GM19351 (cell line): ENCODE measurements at regions not wholly inside any gene's neighbourhood (a gene's known extent, or its start where the extent isn't known, plus 50 kb on each side); places are given as distances from the start of the nearest gene placed in this dataset.
A peak's percentile ranks its signal among the peaks of the same experiment; 100 is the strongest.
"Not testable (repeated sequence)": the region's sequence is repeated elsewhere in the genome, so short reads cannot be mapped to it uniquely, and the experiment has no call there.

Source experiments
- ATAC-seq: cut with Tn5 transposase; IDR thresholded peaks from one replicate; pipeline ENCODE4 v1.9.1; 2021; ENCODE audit warnings: mild to moderate bottlenecking, moderate library complexity; ENCODE audit not compliant: unreplicated experiment

GRCh38 chr13:58472483-58472882, 840.9 kb downstream of the PCDH17 start:
- ATAC-seq: no peak

GRCh38 chr13:58474581-58474980, 843.0 kb downstream of the PCDH17 start:
- no peak for ATAC-seq

- no peak for ATAC-seq
Measured at GRCh38 chr13:58476206-58476918, 844.8 kb downstream of the PCDH17 start.

GRCh38 chr13:58478858-58479257, 847.3 kb downstream of the PCDH17 start:
- ATAC-seq: no peak

GRCh38 chr13:58480061-58480460, 848.5 kb downstream of the PCDH17 start:
- ATAC-seq: no peak

GRCh38 chr13:58488251-58488650, 856.7 kb downstream of the PCDH17 start:
- no peak for ATAC-seq

GRCh38 chr13:58495668-58496067, 864.1 kb downstream of the PCDH17 start:
- ATAC-seq: no peak

- ATAC-seq: no peak
Measured at GRCh38 chr13:58500938-58501337, 869.4 kb downstream of the PCDH17 start.

- not testable (repeated sequence) for ATAC-seq
Measured at GRCh38 chr13:58504202-58504700, 872.7 kb downstream of the PCDH17 start.

- not testable (repeated sequence) for ATAC-seq
Measured at GRCh38 chr13:58505262-58505920, 873.8 kb downstream of the PCDH17 start.

GRCh38 chr13:58528351-58528750, 896.8 kb downstream of the PCDH17 start:
- no peak for ATAC-seq

- no peak for ATAC-seq
Measured at GRCh38 chr13:58531614-58532013, 900.1 kb downstream of the PCDH17 start.

GRCh38 chr13:58542530-58542929, 911.0 kb downstream of the PCDH17 start:
- no peak for ATAC-seq

- ATAC-seq: no peak
Measured at GRCh38 chr13:58547419-58547818, 915.9 kb downstream of the PCDH17 start.

- no peak for ATAC-seq
Measured at GRCh38 chr13:58566176-58566575, 934.6 kb downstream of the PCDH17 start.

GRCh38 chr13:58573743-58574142, 942.2 kb downstream of the PCDH17 start:
- no peak for ATAC-seq

GRCh38 chr13:58574791-58575190, 943.2 kb downstream of the PCDH17 start:
- ATAC-seq: no peak

GRCh38 chr13:58579468-58579867, 947.9 kb downstream of the PCDH17 start:
- ATAC-seq: no peak

- ATAC-seq: no peak
Measured at GRCh38 chr13:58583966-58584365, 952.4 kb downstream of the PCDH17 start.

GRCh38 chr13:58584610-58585009, 953.1 kb downstream of the PCDH17 start:
- no peak for ATAC-seq

- ATAC-seq: peak; percentile 99
Measured at GRCh38 chr13:58587183-58587582, 955.6 kb downstream of the PCDH17 start.

- ATAC-seq: no peak
Measured at GRCh38 chr13:58592052-58592451, 960.5 kb downstream of the PCDH17 start.
